ENCODE measurements at regions not wholly inside any gene's neighbourhood (a gene's known extent, or its start where the extent isn't known, plus 50 kb on each side); places are given as distances from the start of the nearest gene placed in this dataset.

GRCh38 chr7:125641884-125642283 lies 712.3 kb upstream of the POT1 start:
- no peak for DNase-seq
- Histone ChIP-seq H3K4me1 (no peaks in the 10 kb centered on the region), H3K27ac (no peak overlapping the region), H3K9me3 (no peaks in the 10 kb centered on the region), H3K36me3 (ENCODE audit: insufficient read depth in 1 of 2, low read depth in 1 of 2) (no peaks in the 10 kb centered on the region), H3K4me3 (no peak overlapping the region), H3K27me3 (ENCODE audit: insufficient read depth in 3 of 3, low read length in 2 of 3) (no peaks in the 10 kb centered on the region)
- 60 to 73% (median 66%) methylated on average over 3 of the region's 3 CpGs for WGBS, 3 donors
- intact Hi-C loops (cut with DNase I) = no loop called here
- ATAC-seq = no peak
- no peak for TF ChIP-seq CTCF (IDR thresholded peaks at IDR 0.05)

GRCh38 chr7:125636320-125636962 lies 706.8 kb upstream of the POT1 start:
- Histone ChIP-seq H3K27ac (no peak overlapping the region), H3K27me3 (ENCODE audit: insufficient read depth in 3 of 3, low read length in 2 of 3) (no peaks in the 10 kb centered on the region), H3K4me3 (no peak overlapping the region), H3K9me3 (no peaks in the 10 kb centered on the region), H3K36me3 (ENCODE audit: insufficient read depth in 1 of 2, low read depth in 1 of 2) (no peaks in the 10 kb centered on the region), H3K4me1 (no peaks in the 10 kb centered on the region)
- intact Hi-C loops (cut with DNase I) = no loop called here
- no peak for DNase-seq
- TF ChIP-seq CTCF (IDR thresholded peaks at IDR 0.05) = no peak
- no peak for ATAC-seq

DNA sequence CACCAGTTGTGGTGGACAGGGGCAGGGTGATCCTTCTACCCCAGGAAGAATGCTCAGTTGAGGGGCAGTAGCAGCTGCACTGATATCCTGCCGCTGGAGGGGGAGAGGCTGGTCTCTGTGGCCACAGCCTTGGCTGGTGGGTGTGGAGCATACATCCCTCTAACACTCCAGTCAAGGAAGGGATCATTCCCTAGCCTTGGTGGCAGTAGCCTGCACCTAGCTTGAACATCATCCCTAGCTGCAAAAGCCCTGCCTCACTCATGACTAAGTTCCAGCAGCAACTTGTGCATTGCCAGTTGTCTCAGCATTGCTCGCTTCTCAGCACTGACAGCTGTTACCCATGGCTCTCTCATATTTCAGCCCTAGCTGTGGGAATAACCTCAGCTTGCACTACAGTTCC lies 688.9 kb upstream of the POT1 start:
- Histone ChIP-seq H3K27ac (no peak overlapping the region), H3K36me3 (ENCODE audit: insufficient read depth in 1 of 2, low read depth in 1 of 2) (no peaks in the 10 kb centered on the region), H3K27me3 (ENCODE audit: insufficient read depth in 3 of 3, low read length in 2 of 3) (no peaks in the 10 kb centered on the region), H3K9me3 (peaks cover 6% of the 10 kb centered on the region), H3K4me1 (no peaks in the 10 kb centered on the region), H3K4me3 (no peak overlapping the region)
- no peak for ATAC-seq
- no peak for TF ChIP-seq CTCF (IDR thresholded peaks at IDR 0.05)
- WGBS, 3 donors = 54 to 74% (median 57%) methylated on average over 2 of the region's 2 CpGs
- no peak for DNase-seq
- intact Hi-C loops (cut with DNase I) = no loop called here

- no peak overlapping the region for H3K27ac ChIP-seq
- no peak for DNase-seq
- H3K4me3 ChIP-seq = no peak overlapping the region
- no peaks in the 10 kb centered on the region for H3K27me3 ChIP-seq (ENCODE audit: insufficient read depth in 3 of 3, low read length in 2 of 3)
- intact Hi-C loops (cut with DNase I) = no loop called here
- no peaks in the 10 kb centered on the region for H3K4me1 ChIP-seq
- no peak for TF ChIP-seq CTCF (IDR thresholded peaks at IDR 0.05)
- no peaks in the 10 kb centered on the region for H3K36me3 ChIP-seq (ENCODE audit: insufficient read depth in 1 of 2, low read depth in 1 of 2)
- no peak for ATAC-seq
- peaks cover 6% of the 10 kb centered on the region for H3K9me3 ChIP-seq
These were observed 682.0 kb upstream of the POT1 start for GRCh38 chr7:125611582-125611981.

GRCh38 chr7:125606671-125607070 lies 677.0 kb upstream of the POT1 start:
- intact Hi-C loops (cut with DNase I) = no loop called here
- H3K4me1 ChIP-seq = no peaks in the 10 kb centered on the region
- no peaks in the 10 kb centered on the region for H3K9me3 ChIP-seq
- H3K27ac ChIP-seq = no peak overlapping the region
- no peaks in the 10 kb centered on the region for H3K27me3 ChIP-seq (ENCODE audit: insufficient read depth in 3 of 3, low read length in 2 of 3)
- no peak overlapping the region for H3K4me3 ChIP-seq
- TF ChIP-seq CTCF (IDR thresholded peaks at IDR 0.05) = no peak
- no peaks in the 10 kb centered on the region for H3K36me3 ChIP-seq (ENCODE audit: insufficient read depth in 1 of 2, low read depth in 1 of 2)
- no peak for DNase-seq
- ATAC-seq = no peak
- WGBS, 3 donors = 46 to 55% (median 50%) methylated on average over 3 of the region's 3 CpGs
